Spleen (tissue), 11 donors: ENCODE measurements at regions not wholly inside any gene's neighbourhood (a gene's known extent, or its start where the extent isn't known, plus 50 kb on each side); places are given as distances from the start of the nearest gene placed in this dataset.

ENCODE experiments used
- DNase-seq: peaks from one replicate; pipeline ENCODE4 v3.0.0-alpha.2; 2020
- H3K27ac ChIP-seq, 8 donors: fragments of 200-600 bp; sonication (generic) in 7 of 8; 1 replicate in 4 of 8; 2 replicates in 4 of 8; pipeline versions ENCODE4 v1.5.0 to v1.8.0; 2016 to 2021; ENCODE audit warnings: inconsistent platforms in 4 of 8, mild to moderate bottlenecking in 4 of 8, moderate library complexity in 1 of 8
- H3K27me3 ChIP-seq, 7 donors: fragments of 200-600 bp; sonication (generic) in 6 of 7; replicated peaks in 1 of 7; 1 replicate in 4 of 7; 2 replicates in 3 of 7; pipeline versions ENCODE4 v1.5.0 to v1.8.0; 2016 to 2021; ENCODE audit warnings: inconsistent platforms in 3 of 7, mild to moderate bottlenecking in 1 of 7
- H3K36me3 ChIP-seq, 6 donors: fragments of 200-600 bp; sonication (generic) in 5 of 6; 1 replicate in 4 of 6; 2 replicates in 2 of 6; pipeline versions ENCODE4 v1.5.0 to v1.8.0; 2016 to 2021; ENCODE audit warnings: inconsistent platforms in 2 of 6
- H3K4me1 ChIP-seq, 6 donors: fragments of 200-600 bp; sonication (generic) in 5 of 6; 1 replicate in 3 of 6; 2 replicates in 3 of 6; pipeline versions ENCODE4 v1.5.0 to v1.8.0; 2016 to 2021; ENCODE audit warnings: inconsistent platforms in 3 of 6
- H3K4me3 ChIP-seq, 8 donors: fragments of 200-600 bp; sonication (generic) in 7 of 8; 1 replicate in 4 of 8; 2 replicates in 4 of 8; pipeline versions ENCODE4 v1.5.0 to v1.8.0; 2016 to 2021; ENCODE audit warnings: inconsistent platforms in 4 of 8, mild to moderate bottlenecking in 4 of 8, moderate library complexity in 2 of 8
- H3K9me3 ChIP-seq, 8 donors: fragments of 200-600 bp; sonication (generic) in 7 of 8; 1 replicate in 4 of 8; 2 replicates in 4 of 8; pipeline versions ENCODE4 v1.5.0 to v1.8.0; 2016 to 2021; ENCODE audit warnings: inconsistent platforms in 4 of 8
- POLR2A ChIP-seq, 3 donors: fragments of 450-650 bp; IDR thresholded peaks; one replicate each; pipeline ENCODE4 v1.5.1; 2017; ENCODE audit warnings: antibody characterized with exemption in 3 of 3, mild to moderate bottlenecking in 1 of 3
- POLR2AphosphoS5 ChIP-seq, 3 donors: sonication (generic); formaldehyde crosslinking; IDR thresholded peaks; one replicate each; pipeline ENCODE4 v1.5.1; 2017; ENCODE audit warnings: antibody characterized with exemption in 3 of 3
- WGBS, 5 donors: extraction: QIAGEN DNeasy Blood & Tissue Kit in 3 of 5; methylation state at CpG; one replicate each; pipeline versions ENCODE4 v1.1.5 to v1.1.7; 2013 to 2018; 5-methylcytosine and 5-hydroxymethylcytosine counted together
- intact Hi-C: fragments of 100-400 bp; cut with DNase I; formaldehyde crosslinking; loops from one replicate; pipeline ENCODE4 v1.15.0; 2023; ENCODE audit warnings: low total_unique reads
- TF ChIP-seq, protein P1 (sequence below), 11 experiments: fragments of 200-600 bp in 7 of 11; fragments of 450-650 bp in 4 of 11; sonication (generic) in 4 of 11; IDR thresholded peaks in 8 of 11; conservative IDR thresholded peaks in 3 of 11; 1 replicate in 7 of 11; 2 replicates in 4 of 11; pipeline versions ENCODE4 v1.4.0 to v1.8.0; 2016 to 2021; ENCODE audit warnings: antibody characterized with exemption in 11 of 11, inconsistent platforms in 4 of 11, mild to moderate bottlenecking in 1 of 11
- donor health status: healthy with polysubstance abuse.
- donor health status: DM: no; HTN: no; CAD: no; lungs with moderate emphysema.
- donor health status: DM: no; HTN: no; CAD: no.
- donor health status: Bipolar disorder and iron deficiency.
- donor health status: healthy.
- donor health status: DM: no; HTN: no; CAD: no.
- donor health status: DM: yes; HTN: yes; CAD: no.

- Histone ChIP-seq H3K4me3 (no peak overlapping the region), H3K4me1 (no peaks in the 10 kb centered on the region), H3K27me3 (peaks cover 0 to 27% (median 0%) of the 10 kb centered on the region in 7 donors), H3K27ac (no peak overlapping the region), H3K9me3 (peaks cover 0 to 3% (median 0%) of the 10 kb centered on the region in 8 donors), H3K36me3 (no peaks in the 10 kb centered on the region)
- intact Hi-C loops, result loop anchor here (10.0 kb wide), 1 partner anchor 517 kb away; no protein-coding TSS in a partner anchor
- no peak for DNase-seq
- 92 to 99% (median 95%) methylated on average over 2 of the region's 2 CpGs for WGBS, 5 donors
- TF ChIP-seq POLR2A (IDR thresholded peaks at IDR 0.05), result no peak
- TF ChIP-seq, protein P1, sequence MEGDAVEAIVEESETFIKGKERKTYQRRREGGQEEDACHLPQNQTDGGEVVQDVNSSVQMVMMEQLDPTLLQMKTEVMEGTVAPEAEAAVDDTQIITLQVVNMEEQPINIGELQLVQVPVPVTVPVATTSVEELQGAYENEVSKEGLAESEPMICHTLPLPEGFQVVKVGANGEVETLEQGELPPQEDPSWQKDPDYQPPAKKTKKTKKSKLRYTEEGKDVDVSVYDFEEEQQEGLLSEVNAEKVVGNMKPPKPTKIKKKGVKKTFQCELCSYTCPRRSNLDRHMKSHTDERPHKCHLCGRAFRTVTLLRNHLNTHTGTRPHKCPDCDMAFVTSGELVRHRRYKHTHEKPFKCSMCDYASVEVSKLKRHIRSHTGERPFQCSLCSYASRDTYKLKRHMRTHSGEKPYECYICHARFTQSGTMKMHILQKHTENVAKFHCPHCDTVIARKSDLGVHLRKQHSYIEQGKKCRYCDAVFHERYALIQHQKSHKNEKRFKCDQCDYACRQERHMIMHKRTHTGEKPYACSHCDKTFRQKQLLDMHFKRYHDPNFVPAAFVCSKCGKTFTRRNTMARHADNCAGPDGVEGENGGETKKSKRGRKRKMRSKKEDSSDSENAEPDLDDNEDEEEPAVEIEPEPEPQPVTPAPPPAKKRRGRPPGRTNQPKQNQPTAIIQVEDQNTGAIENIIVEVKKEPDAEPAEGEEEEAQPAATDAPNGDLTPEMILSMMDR (IDR thresholded peaks at IDR 0.05 in 8 of 11, conservative IDR thresholded peaks at IDR 0.05 in 3 of 11), result no peak
- no peak for TF ChIP-seq POLR2AphosphoS5 (IDR thresholded peaks at IDR 0.05)
Measured at GRCh38 chr2:171608168-171608567, 79.1 kb upstream of the DYNC1I2 start.

GRCh38 chr2:171610824-171611223 lies 76.4 kb upstream of the DYNC1I2 start:
- TF ChIP-seq, protein P1 (IDR thresholded peaks at IDR 0.05 in 8 of 11, conservative IDR thresholded peaks at IDR 0.05 in 3 of 11), result no peak
- TF ChIP-seq POLR2AphosphoS5 (IDR thresholded peaks at IDR 0.05) (no peak), POLR2A (IDR thresholded peaks at IDR 0.05) (no peak)
- Histone ChIP-seq H3K36me3 (no peaks in the 10 kb centered on the region), H3K9me3 (peaks cover 0 to 3% (median 0%) of the 10 kb centered on the region in 8 donors), H3K4me1 (no peaks in the 10 kb centered on the region), H3K4me3 (no peak overlapping the region), H3K27ac (no peak overlapping the region), H3K27me3 (peaks cover 0 to 9% (median 0%) of the 10 kb centered on the region in 7 donors)
- WGBS, 5 donors, result 83 to 93% (median 88%) methylated on average over 6 of the region's 6 CpGs
- no peak for DNase-seq
- intact Hi-C loops, result no loop called here

- TF ChIP-seq, protein P1 (IDR thresholded peaks at IDR 0.05 in 8 of 11, conservative IDR thresholded peaks at IDR 0.05 in 3 of 11), result no peak
- TF ChIP-seq POLR2A (IDR thresholded peaks at IDR 0.05) (no peak), POLR2AphosphoS5 (IDR thresholded peaks at IDR 0.05) (no peak)
- intact Hi-C loops, result no loop called here
- H3K27ac ChIP-seq, result no peak overlapping the region
- no peaks in the 10 kb centered on the region for H3K9me3 ChIP-seq
- H3K27me3 ChIP-seq, result no peaks in the 10 kb centered on the region
- no peaks in the 10 kb centered on the region for H3K4me1 ChIP-seq
- no peak overlapping the region for H3K4me3 ChIP-seq
- H3K36me3 ChIP-seq, result no peaks in the 10 kb centered on the region
- no peak for DNase-seq
- WGBS, 5 donors, result 68 to 97% (median 83%) methylated on average over 1 of the region's 1 CpG
Measured at GRCh38 chr2:171615069-171615468, 72.2 kb upstream of the DYNC1I2 start.

GRCh38 chr2:171617981-171618380 lies 69.3 kb upstream of the DYNC1I2 start:
- no peak for TF ChIP-seq POLR2A (IDR thresholded peaks at IDR 0.05)
- TF ChIP-seq, protein P1 (IDR thresholded peaks at IDR 0.05 in 8 of 11, conservative IDR thresholded peaks at IDR 0.05 in 3 of 11), result no peak
- no peak for TF ChIP-seq POLR2AphosphoS5 (IDR thresholded peaks at IDR 0.05)
- no peaks in the 10 kb centered on the region for H3K27me3 ChIP-seq
- H3K4me1 ChIP-seq, result no peaks in the 10 kb centered on the region
- H3K9me3 ChIP-seq, result no peaks in the 10 kb centered on the region
- no peaks in the 10 kb centered on the region for H3K36me3 ChIP-seq
- no peak overlapping the region for H3K4me3 ChIP-seq
- intact Hi-C loops, result no loop called here
- no peak overlapping the region for H3K27ac ChIP-seq
- WGBS, 5 donors, result 71 to 97% (median 94%) methylated on average over 2 of the region's 2 CpGs
- DNase-seq, result no peak
